HG02970 (cell line): ENCODE measurements at regions not wholly inside any gene's neighbourhood (a gene's known extent, or its start where the extent isn't known, plus 50 kb on each side); places are given as distances from the start of the nearest gene placed in this dataset.

Source experiments
- ATAC-seq: cut with Tn5 transposase; IDR thresholded peaks from one replicate; pipeline ENCODE4 v1.9.1; 2021; ENCODE audit warnings: mild to moderate bottlenecking, moderate library complexity, moderate number of reproducible peaks; ENCODE audit not compliant: unreplicated experiment, low FRiP score

- ATAC-seq = no peak
These were observed 531.6 kb downstream of the PSAT1 start for GRCh38 chr9:78828521-78828920.

DNA sequence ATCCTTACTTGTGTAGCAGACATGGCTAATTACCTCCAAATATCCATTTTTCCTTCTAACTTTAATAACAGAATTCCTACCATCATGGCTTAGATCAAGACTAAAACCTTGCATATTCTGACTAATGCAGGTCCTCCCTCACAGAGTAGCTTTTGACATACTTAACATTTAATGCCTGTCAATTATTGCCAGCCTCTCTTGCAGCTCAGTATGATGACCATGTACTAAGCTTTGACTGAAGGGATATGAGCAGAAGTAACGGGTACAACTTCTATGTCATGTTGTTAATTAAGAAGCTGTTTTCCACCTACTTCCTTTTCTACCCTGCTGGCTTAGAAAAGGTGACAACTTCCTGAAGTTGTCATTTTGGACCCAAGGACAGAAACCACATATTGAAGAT lies 533.4 kb downstream of the PSAT1 start:
- ATAC-seq = no peak

- ATAC-seq = no peak
These were observed 534.8 kb downstream of the PSAT1 start for GRCh38 chr9:78831726-78832125.

GRCh38 chr9:78835928-78836450 lies 539.1 kb downstream of the PSAT1 start:
- no peak for ATAC-seq

DNA sequence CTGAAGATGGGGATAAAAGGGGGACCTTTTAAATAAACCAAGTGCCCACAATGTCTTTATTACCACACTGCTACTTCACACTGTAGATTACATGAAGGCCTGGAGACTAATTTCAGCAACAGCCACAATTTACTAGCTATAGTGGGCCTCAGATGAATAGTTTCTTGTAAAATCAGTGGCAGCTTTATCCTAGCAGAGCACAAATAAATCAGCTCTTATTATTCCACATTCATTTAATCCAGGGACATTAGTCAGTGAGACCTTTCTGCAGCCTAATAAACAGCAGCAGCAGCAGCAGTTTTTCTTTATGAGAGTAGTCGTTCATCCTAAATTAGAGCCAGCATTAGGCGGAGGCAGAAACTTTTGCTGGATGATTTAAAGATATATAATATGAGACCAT lies 542.3 kb downstream of the PSAT1 start:
- ATAC-seq = no peak

- ATAC-seq = no peak
These were observed 551.1 kb downstream of the PSAT1 start for GRCh38 chr9:78848061-78848460.

DNA sequence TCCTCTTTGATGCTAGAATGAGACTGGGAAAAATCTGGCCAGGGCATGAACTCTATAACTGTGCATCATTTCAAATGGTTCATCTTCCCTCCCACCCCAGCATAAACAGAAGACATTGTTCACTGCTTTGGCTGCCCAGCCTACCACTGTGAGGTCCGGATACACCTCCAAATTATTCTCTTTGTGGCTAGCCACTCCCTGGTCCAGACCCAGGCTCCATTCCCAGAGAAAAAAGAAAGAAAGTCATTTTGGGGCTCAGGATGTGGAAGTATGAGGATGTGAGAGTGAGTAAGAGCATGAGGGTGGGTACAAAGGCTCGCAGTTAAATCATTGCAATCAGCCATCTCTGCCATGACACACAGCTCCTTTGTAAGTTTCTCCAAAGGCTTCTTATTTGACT lies 559.2 kb downstream of the PSAT1 start:
- no peak for ATAC-seq

DNA sequence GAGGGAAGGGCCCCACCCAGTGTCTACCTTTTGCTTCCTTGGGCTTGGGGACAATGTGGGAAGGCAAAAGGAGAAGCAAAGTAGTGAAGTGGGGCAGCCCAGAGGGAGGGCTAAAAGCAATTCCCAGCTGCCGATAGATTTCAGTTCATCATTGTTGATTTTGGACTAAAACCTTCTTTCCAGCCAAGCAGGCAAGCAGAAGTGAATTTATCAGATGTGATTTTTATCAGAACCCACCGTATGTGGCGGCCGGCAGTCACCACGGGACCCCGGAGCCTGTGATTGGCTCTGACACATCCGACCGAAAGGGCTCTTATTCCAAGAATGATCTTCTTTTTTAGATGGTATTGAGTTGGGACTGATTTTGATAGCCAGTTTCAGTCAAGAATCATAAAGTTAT lies 559.9 kb downstream of the PSAT1 start:
- no peak for ATAC-seq

GRCh38 chr9:78857373-78858225 lies 560.7 kb downstream of the PSAT1 start:
- ATAC-seq = no peak

- ATAC-seq = no peak
These were observed 561.3 kb downstream of the PSAT1 start for GRCh38 chr9:78858266-78858665.

GRCh38 chr9:78860801-78861475 lies 564.0 kb downstream of the PSAT1 start:
- ATAC-seq = no peak

GRCh38 chr9:78863531-78863930 lies 566.6 kb downstream of the PSAT1 start:
- ATAC-seq = no peak

DNA sequence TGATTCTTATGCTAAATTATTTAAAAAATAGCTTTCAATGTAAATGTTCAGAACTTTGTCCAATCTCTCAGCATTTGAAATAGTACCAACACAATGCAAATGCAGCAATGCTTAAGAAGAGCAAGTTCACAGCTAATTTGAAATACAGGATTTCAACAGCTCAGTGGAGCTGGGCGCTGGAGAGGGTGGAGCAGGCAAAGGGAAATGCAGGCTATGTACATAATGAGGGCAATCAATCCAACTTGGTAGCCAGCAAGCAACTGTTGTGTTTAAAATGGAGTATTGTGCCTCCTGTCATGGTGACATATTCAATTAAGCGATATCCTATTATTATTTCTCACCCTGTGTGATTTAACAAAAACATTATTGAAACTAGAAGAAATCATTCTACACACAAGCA lies 568.8 kb downstream of the PSAT1 start:
- no peak for ATAC-seq

DNA sequence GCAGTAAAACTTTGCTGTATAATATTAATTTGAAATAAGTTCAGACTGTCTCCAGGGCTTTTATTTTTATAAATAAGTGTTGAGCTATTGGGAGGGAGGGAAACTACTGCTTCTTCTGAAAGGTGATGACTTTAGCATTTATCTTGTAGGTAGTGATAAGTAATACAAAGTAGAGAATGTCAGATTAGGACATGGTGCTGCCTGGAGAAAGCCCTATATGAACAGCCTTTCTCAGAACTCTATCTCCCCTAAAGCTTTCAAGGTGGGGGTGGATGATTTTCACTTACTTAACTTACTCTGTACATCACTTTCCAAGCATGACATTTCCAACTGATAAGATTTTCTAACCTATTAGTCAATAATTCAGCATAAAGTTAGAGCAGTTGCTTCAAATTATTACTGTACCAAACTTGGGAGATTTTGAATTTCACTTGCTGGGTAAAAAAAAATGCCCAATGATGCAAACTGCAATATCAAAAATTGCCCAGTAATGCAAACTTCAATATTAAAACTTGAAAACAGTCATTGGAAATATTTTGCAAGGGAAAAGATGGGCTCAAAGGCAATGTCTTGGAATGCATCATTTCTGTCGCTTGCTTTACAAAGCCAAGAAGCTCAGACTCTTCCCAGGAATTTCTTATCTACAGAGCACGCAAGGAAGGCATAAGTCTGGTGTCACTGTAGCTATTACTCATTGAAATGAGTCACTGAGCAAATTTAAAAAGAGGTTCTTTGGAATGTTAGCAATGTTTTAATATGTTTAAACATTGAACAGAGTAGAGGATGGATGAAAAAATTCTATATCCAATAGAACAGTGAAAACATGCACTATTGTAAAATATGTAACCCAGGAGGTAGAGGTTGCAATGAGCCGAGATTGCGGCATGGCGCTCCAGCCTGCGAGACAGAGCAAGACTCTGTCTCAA lies 569.5 kb downstream of the PSAT1 start:
- ATAC-seq = no peak

DNA sequence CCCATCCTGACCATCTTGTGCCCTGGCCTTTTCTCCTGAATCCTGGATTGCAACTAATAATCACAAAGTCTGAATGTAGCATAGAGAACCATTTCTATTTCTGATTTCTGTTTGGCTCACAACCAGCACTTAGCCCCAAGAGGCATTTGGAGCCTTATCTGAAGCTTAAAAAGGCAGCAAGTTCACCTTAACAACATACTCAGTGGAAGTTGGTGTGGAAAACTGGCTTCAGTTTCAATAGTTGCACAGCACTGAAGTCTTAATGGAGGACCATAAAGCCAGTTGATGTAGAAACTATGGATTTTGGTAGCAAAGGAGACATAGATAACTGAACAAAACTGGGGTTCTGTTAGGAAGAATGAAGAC lies 574.1 kb downstream of the PSAT1 start:
- no peak for ATAC-seq

GRCh38 chr9:78871452-78872331 lies 574.8 kb downstream of the PSAT1 start:
- ATAC-seq = no peak

DNA sequence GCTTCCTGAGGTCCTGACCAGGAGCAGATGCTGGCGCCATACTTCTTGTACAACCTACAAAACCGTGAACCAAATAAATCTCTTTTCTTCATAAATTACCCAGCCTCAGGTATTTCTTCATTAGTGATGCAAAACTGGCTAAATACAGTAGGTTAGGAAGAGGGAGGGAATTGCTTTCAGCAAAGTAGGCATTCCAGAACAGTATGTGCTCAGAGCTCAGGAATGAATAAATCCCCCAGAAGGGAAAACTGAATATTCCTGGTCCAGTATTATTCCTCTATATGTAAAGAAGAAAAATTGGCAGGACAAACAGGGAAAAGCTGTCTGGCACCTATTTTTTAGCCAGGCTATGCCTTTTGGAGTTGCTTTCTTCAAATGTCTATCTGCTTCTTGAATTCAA lies 577.1 kb downstream of the PSAT1 start:
- ATAC-seq = no peak

- no peak for ATAC-seq
These were observed 582.6 kb downstream of the PSAT1 start for GRCh38 chr9:78879324-78880100.

DNA sequence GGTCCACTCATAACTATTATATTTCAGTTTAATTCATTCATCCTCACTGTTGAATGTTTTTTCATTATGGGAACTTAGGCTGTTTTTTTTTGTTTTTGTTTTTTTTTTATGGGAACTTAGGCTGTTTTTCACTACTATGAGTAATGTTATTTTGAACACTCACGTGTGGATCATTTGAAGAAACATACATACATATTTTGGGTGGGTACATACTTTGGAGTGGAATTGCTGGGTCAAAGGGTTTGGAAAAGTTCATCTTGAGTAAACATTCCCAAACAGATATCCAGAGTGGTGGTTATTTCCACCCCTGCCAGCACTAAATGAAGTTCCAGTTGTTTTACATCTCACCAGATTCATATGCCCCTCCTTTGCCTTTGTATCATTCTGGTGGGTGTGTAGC lies 584.4 kb downstream of the PSAT1 start:
- ATAC-seq = no peak
